Cerebellar cortex (tissue), 1 donor: ENCODE measurements at regions not wholly inside any gene's neighbourhood (a gene's known extent, or its start where the extent isn't known, plus 50 kb on each side); places are given as distances from the start of the nearest gene placed in this dataset.
A peak's percentile ranks its signal among the peaks of the same experiment; 100 is the strongest.

Experiments
- DNase-seq: peaks from one replicate; pipeline ENCODE4 v3.0.0-alpha.2; 2015; ENCODE audit warnings: low spot score

DNA sequence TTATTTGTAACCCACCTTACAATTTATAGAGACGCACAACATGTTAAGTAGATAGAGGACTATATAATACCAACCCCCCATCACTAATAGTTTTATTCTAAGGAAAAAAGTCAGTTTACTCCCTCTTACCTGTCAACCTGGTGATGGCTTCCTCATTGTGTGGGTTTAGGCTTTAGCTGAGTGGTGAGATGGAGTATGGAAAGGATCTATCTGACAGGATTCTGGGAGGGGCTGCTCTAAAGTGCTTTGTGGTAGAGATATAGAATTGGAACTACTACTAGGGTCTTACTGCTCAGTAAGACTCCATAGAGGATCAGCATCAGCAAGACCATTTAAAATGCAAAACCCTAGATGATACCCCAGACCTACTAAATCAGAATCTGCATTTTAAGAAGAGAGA, 82.1 kb upstream of the IFNE start:
- DNase-seq: no peak

- DNase-seq: no peak
These were observed 83.0 kb upstream of the IFNE start for GRCh38 chr9:21565155-21565554.

GRCh38 chr9:21567926-21568325, 85.8 kb upstream of the IFNE start:
- no peak for DNase-seq

DNA sequence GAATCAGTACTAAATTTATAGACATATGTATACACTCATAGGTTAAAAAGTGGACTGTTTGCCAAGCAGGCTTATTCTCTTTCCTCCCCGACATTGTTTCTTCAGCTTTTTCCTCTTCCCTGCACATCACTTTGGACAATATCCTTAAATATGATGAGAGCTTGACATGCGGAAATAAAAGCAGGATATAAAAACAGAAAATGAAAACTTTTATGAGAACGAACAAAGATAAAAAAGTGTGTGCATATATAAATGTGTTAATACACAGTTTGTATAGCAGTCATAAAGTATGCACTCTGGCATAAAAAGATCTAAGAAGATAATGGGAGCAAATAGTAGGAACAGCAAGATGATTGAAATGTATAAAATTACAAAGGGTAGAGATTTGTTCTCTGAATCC, 86.4 kb upstream of the IFNE start:
- DNase-seq: no peak

- no peak for DNase-seq
These were observed 87.6 kb upstream of the IFNE start for GRCh38 chr9:21569721-21570120.

DNA sequence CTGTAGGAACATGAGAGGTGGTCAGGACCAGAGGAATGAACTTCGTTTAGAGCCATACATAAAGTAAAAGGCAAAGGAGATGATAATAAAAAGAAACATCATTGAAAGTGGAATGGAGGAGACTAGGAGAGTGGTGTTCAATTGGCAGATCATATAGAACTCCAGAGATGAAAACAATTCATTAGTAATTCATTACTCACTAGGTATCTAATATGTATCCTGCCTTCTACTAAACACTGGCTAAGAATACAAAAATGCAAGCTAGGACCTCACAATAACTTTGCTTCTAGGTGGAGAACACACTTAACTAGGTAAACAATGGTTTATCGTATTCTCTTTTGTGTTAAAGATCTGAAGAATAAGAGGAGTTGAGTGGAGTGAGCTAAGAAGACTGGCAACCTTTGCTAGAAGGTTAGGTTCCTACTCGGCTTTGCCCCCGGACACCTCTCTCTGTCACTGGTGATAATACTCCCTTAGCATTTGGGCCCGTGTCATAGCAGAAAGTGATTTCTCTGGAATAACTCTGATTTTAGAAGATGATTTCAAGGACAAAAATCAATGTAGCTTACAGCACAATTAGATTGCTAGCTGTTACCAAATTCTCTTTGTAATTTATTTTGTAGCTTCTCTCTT, 88.6 kb upstream of the IFNE start:
- DNase-seq: peak; percentile 34

- DNase-seq: no peak
These were observed 92.1 kb upstream of the IFNE start for GRCh38 chr9:21574261-21574660.

- no peak for DNase-seq
These were observed 94.4 kb upstream of the IFNE start for GRCh38 chr9:21576331-21577189.

- no peak for DNase-seq
These were observed 97.1 kb upstream of the IFNE start for GRCh38 chr9:21579247-21579671.

DNA sequence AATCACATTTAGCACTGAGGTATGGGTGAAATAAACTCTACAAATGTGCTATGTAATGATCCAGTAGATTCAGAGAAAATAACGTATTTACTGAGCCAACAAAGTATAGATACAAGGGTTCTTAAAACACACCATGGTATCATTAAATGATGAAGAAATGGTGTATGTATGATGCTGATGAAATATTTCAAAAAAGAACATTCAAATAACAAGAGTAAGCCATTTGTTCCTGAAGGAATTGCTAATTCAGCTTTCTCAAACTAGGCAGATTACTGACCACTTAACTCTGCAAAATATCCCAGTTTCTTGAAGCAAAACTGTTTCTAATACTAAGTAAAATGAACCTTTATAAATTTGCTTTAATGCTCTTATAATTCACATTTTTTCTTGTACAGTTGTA, 97.6 kb upstream of the IFNE start:
- no peak for DNase-seq

DNA sequence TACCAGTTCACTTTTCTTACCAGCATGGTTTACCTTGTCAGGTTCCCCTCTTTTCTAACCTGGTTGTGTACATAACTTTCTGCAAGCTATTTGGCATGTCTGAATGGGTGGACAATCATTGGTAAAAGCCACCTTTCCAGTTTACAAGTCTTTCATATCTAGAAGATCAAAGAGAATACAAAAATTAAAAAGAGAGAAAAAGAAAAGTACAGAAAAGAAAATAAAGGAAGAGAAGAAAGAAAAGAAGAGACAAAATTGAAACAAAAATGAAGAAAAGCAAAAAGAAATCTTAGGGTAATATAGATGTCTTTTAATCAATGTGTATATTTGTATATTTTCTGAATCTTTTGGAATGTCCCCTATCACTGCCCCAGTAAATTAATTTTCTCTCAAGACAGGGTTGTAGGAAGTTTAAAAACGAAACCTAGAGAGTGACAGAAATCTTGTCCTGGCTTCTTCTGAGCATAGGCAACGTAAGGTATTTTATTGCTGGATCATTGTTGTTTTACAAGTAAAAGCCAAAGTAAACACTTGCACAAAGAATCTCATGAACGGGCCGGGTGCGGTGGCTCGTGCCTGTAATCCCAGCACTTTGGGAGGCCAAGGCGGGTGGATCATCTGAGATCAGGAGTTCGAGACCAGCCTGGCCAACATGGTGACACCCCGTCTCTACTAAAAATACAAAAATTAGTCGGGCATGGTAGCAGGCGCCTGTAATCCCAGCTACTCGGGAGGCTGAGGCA, 98.7 kb upstream of the IFNE start:
- no peak for DNase-seq

- DNase-seq: no peak
These were observed 101.7 kb upstream of the IFNE start for GRCh38 chr9:21583628-21584377.

GRCh38 chr9:21584890-21585289, 102.8 kb upstream of the IFNE start:
- DNase-seq: no peak

DNA sequence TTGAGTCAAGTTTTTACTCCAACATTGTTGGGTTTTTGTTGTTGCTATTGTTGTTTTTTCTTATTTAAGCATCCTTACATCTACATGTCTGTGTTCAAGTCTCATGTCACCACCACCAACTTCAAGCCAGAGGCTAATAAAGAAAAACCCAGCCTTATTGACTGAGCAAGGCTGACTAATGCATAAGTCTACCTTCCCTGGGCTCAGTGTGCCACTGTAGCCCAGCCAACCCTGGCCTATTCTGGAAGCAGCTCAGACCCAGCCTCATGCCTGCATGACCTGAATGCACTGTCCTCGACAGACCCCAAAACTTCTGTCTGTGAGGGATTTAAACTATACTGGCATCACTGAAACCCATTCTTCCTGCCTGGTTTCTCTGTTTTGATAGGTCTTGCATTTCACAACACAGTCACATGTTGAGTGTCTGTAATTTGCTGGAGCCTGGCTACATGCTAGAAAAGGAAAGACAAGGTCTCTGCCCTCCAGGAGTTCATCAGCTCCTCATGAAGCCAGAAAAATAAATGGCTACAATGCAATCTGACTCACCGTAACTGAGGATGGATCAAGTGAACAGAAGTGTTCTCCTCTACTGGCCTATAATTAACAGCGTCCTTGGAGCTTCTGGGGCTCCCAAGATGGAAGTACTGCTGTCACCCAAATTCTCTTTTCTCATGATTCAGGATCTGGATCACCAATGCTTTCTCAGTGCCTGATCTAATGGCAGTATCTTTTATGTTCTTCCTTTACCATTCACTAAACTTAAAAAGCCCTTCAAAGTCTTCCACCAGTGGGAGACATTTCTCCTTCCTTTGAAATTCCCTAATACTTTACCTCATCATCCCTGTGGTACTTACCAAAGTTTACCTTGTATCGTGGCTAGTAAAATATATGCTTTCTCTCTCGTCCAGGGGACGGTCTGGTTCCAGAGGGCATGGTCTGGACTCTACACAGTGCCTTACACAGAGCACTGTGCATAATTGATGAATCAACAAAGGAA, 103.9 kb upstream of the IFNE start:
- DNase-seq: no peak

DNA sequence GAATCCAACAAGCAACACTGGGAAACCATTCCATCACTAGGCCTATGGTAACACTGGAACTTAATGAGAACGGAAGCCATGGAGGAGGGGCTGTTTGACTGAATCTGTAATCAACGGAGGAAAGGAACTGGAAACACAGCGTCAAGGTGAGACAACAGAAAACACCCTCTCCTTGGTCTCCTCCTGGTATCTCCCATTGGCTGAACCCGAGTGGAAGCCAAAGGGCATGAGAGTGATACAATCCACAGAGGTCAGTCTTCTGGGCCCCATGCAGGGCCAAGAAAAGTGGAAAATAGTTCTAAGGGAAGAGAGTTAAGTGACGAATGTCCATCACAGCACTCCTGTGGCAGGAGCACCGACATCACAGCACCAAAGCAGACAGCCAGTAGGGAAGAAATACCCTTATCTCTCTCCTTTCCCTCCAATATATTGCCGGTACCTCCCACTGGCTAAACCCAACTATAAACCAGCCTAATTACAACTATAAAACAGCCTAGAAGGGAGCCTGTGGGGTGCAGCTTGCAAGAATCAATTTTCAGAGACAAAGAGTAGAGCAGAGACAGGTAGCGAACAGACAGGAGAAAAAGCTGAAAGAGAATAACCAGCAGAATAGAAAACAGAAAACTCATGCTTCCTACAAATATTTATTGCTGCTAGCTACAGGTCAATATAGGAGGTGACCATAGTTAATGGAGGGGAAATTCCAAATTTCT, 107.4 kb upstream of the IFNE start:
- DNase-seq: no peak

- DNase-seq: no peak
These were observed 108.2 kb upstream of the IFNE start for GRCh38 chr9:21590058-21590996.

DNA sequence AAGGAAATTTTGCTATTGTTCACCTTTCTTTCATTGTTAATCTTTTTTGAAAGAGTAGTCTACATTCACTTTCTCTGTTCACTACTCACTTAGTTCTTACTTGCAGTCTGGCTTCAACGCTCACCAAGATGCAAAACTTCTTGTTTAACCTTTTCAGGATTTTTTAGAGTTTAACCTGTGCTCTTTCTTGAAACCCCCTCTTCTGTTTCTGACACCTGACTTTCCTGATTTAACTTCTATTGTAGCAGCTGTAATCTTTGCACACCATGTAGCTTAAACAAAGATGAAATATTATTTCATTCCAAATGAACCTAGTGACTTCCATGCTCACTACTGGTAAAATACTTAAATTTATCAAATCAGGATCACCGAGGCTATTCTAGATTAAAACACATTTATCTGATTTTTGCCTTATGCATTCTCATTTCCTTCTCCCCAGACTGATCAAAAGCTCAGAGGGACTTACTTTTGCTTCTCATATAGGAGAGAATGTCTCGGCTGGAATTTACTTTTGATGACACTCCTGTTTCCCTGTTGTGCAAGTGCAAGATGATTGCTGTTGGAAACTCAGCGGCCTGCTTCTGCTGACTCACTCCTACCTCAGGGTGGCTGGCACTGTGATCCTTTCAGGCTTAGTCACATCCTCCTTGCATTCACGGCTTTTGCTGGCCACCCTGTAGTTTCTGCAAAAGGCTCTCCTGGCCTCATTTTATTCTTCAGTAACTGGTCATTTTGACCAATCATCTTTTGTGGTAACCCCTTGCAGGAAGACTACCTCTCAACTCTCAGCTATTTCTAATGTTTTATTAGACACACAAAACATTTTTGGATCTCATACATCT, 109.3 kb upstream of the IFNE start:
- peak; percentile 16 for DNase-seq

DNA sequence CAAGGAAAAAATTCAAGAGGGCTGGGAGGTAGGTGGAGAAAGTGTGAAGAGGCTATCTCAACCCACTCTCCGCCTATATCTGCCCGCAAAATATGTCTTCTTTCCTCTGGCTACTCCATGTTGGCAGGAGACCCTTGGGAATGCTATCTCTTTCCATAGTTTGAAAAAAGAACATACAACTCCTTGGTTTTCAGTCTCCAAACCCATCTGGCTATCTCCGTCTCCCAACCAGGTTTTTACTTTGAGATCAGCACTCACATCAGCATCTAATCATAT, 109.9 kb upstream of the IFNE start:
- no peak for DNase-seq
